HL-60 (cell line): ENCODE measurements at regions not wholly inside any gene's neighbourhood (a gene's known extent, or its start where the extent isn't known, plus 50 kb on each side); places are given as distances from the start of the nearest gene placed in this dataset.

Experiments used
- DNase-seq, 2 experiments: peaks; one replicate each; pipeline ENCODE4 v3.0.0-alpha.2; 2010 to 2020; ENCODE audit warnings: low read depth in 1 of 2, low spot score in 1 of 2
- H3K27ac ChIP-seq: fragments of 250-450 bp; sonication (Bioruptor Pico); replicated peaks from 2 replicates; pipeline ENCODE4 v1.5.1; 2020; ENCODE audit warnings: mild to moderate bottlenecking, moderate library complexity
- H3K27me3 ChIP-seq: fragments of 250-450 bp; sonication (Bioruptor Pico); 2 replicates; pipeline ENCODE4 v1.5.1; 2021; ENCODE audit warnings: mild to moderate bottlenecking, moderate library complexity; ENCODE audit not compliant: insufficient read depth, poor library complexity, severe bottlenecking
- H3K4me3 ChIP-seq: replicated peaks from 2 replicates; pipeline ENCODE4 v1.5.1; 2011; ENCODE audit warnings: mild to moderate bottlenecking, control low read depth, low read length; ENCODE audit not compliant: insufficient read depth
- GABPA ChIP-seq: IDR thresholded peaks from 2 replicates; pipeline ENCODE4 v1.6.1; 2012; ENCODE audit warnings: low read depth
- POLR2AphosphoS5 ChIP-seq: IDR thresholded peaks from 2 replicates; pipeline ENCODE4 v1.6.1; 2012; ENCODE audit warnings: low read depth
- SPI1 ChIP-seq: IDR thresholded peaks from 2 replicates; pipeline ENCODE4 v1.6.1; 2012; ENCODE audit warnings: low read depth, mild to moderate bottlenecking, borderline replicate concordance
- TF ChIP-seq, protein P1 (sequence below): IDR thresholded peaks from 2 replicates; pipeline ENCODE4 v1.6.1; 2012; ENCODE audit warnings: low read depth; ENCODE audit not compliant: insufficient replicate concordance
- TF ChIP-seq, protein P2 (sequence below): IDR thresholded peaks from one replicate; pipeline ENCODE4 v1.5.1; 2011; ENCODE audit warnings: low read length, control low read depth, inconsistent platforms; ENCODE audit not compliant: insufficient read depth

DNA sequence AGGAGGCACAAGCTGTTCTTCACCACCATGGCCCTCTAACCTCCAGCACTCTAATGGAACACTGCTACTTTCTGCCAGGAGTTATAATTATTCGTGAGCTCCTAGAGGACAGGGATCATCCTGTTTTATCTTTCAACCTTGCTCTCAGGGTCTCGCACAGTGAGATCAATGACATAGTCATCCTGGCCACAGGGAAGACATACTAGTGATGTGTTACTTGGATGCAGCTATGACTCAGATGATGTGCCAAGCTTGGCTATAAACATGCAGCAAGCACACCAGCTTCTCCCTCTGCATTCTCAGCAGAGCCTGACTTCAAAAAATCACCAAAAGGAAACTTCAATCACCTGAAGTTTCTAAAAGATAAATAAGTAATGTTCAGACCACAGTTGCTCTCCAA, 203.8 kb upstream of the HES1 start:
- DNase-seq, result no peak
- TF ChIP-seq POLR2AphosphoS5 (no peak), SPI1 (no peak), GABPA (no peak)
- TF ChIP-seq, protein P1, sequence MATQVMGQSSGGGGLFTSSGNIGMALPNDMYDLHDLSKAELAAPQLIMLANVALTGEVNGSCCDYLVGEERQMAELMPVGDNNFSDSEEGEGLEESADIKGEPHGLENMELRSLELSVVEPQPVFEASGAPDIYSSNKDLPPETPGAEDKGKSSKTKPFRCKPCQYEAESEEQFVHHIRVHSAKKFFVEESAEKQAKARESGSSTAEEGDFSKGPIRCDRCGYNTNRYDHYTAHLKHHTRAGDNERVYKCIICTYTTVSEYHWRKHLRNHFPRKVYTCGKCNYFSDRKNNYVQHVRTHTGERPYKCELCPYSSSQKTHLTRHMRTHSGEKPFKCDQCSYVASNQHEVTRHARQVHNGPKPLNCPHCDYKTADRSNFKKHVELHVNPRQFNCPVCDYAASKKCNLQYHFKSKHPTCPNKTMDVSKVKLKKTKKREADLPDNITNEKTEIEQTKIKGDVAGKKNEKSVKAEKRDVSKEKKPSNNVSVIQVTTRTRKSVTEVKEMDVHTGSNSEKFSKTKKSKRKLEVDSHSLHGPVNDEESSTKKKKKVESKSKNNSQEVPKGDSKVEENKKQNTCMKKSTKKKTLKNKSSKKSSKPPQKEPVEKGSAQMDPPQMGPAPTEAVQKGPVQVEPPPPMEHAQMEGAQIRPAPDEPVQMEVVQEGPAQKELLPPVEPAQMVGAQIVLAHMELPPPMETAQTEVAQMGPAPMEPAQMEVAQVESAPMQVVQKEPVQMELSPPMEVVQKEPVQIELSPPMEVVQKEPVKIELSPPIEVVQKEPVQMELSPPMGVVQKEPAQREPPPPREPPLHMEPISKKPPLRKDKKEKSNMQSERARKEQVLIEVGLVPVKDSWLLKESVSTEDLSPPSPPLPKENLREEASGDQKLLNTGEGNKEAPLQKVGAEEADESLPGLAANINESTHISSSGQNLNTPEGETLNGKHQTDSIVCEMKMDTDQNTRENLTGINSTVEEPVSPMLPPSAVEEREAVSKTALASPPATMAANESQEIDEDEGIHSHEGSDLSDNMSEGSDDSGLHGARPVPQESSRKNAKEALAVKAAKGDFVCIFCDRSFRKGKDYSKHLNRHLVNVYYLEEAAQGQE, result no peak
- TF ChIP-seq, protein P2, sequence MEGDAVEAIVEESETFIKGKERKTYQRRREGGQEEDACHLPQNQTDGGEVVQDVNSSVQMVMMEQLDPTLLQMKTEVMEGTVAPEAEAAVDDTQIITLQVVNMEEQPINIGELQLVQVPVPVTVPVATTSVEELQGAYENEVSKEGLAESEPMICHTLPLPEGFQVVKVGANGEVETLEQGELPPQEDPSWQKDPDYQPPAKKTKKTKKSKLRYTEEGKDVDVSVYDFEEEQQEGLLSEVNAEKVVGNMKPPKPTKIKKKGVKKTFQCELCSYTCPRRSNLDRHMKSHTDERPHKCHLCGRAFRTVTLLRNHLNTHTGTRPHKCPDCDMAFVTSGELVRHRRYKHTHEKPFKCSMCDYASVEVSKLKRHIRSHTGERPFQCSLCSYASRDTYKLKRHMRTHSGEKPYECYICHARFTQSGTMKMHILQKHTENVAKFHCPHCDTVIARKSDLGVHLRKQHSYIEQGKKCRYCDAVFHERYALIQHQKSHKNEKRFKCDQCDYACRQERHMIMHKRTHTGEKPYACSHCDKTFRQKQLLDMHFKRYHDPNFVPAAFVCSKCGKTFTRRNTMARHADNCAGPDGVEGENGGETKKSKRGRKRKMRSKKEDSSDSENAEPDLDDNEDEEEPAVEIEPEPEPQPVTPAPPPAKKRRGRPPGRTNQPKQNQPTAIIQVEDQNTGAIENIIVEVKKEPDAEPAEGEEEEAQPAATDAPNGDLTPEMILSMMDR, result no peak
- Histone ChIP-seq H3K27me3 (no peaks in the 10 kb centered on the region), H3K4me3 (no peak overlapping the region), H3K27ac (no peak overlapping the region)

DNA sequence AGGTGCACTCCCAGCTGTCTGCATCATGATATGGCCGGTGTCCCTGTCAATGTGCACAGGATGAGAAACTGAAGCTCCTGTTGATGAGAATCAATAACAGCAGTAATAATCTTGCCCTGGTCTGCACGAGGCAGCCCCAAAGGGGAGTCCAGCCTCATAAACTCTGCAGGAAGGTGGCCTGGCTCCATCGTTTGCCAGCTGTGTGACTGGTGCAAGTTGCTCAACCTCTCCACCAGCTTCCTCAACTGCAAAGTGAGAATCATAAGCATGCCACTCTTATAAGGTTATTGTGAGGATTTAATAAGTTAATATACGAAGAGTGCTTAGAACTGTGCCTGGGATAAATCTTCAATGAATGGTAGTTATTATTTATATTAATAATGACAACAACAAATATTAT, 203.4 kb upstream of the HES1 start:
- DNase-seq, result peak in 1 of 2 experiments; percentile 76
- H3K4me3 ChIP-seq, result no peak overlapping the region
- no peaks in the 10 kb centered on the region for H3K27me3 ChIP-seq
- TF ChIP-seq, protein P1, result no peak
- TF ChIP-seq POLR2AphosphoS5, result no peak
- TF ChIP-seq, protein P2, result no peak
- no peak for TF ChIP-seq SPI1
- no peak for TF ChIP-seq GABPA
- H3K27ac ChIP-seq, result no peak overlapping the region

DNA sequence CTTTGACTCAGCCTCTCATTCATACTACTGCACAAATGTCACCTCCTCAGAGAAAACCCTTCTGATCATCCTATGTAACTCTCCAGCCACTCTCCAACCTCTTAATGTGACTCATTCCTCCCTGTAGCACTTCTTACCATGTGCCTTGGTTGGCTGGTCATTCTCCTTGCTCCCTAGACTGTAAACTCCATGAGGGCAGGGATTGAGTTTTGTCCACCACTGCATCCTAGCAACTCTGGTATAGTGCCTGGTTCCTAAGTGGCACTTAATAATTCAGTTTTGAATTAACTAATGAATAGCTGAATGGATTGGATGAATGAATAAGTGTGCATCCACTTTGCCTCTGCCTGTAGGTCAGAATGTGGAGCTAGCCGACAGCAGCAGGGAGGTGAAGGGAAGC, 202.5 kb upstream of the HES1 start:
- no peak for DNase-seq
- Histone ChIP-seq H3K27me3 (no peaks in the 10 kb centered on the region), H3K27ac (no peak overlapping the region), H3K4me3 (no peak overlapping the region)
- no peak for TF ChIP-seq GABPA
- TF ChIP-seq, protein P1, result no peak
- TF ChIP-seq SPI1, result no peak
- TF ChIP-seq, protein P2, result no peak
- TF ChIP-seq POLR2AphosphoS5, result no peak
